H1 (cell line): ENCODE measurements at regions not wholly inside any gene's neighbourhood (a gene's known extent, or its start where the extent isn't known, plus 50 kb on each side); places are given as distances from the start of the nearest gene placed in this dataset.

Experiments
- CTCF ChIA-PET: fragments of 300-600 bp; sonication (Branson Sonifier 250); formaldehyde crosslinking; loops from one replicate; lab custom pipeline; 2021; ENCODE audit not compliant: partially characterized antibody; lab: Charles Lee
- POLR2A ChIA-PET: fragments of 300-600 bp; sonication (Branson Sonifier 250); formaldehyde crosslinking; loops from one replicate; lab custom pipeline; 2021; ENCODE audit warnings: inconsistent platforms; ENCODE audit not compliant: partially characterized antibody; lab: Charles Lee
- DNase-seq, 2 experiments: peaks; one replicate each; pipeline versions ENCODE4 v3.0.0 to v3.0.0-alpha.2; 2010 to 2022; ENCODE audit warnings: low spot score in 2 of 2, low read depth in 1 of 2, mixed read lengths in 1 of 2
- FAIRE-seq: peaks from 2 replicates; lab custom pipeline; 2011; peaks lifted over from hg19 to GRCh38; lab: Jason Lieb, UNC
- H2AFZ ChIP-seq: 2 replicates; pipeline ENCODE4 v1.8.1; 2012; ENCODE audit warnings: low read length, inconsistent platforms
- H2AK5ac ChIP-seq: 2 replicates; pipeline ENCODE4 v1.6.1; 2013; ENCODE audit warnings: low read depth, low read length
- H2BK120ac ChIP-seq: replicated peaks from 2 replicates; pipeline ENCODE3; 2013; ENCODE audit warnings: low read depth, low read length, inconsistent platforms
- H2BK12ac ChIP-seq: 2 replicates; pipeline ENCODE4 v1.6.1; 2013; ENCODE audit warnings: low read depth, low read length
- H2BK15ac ChIP-seq: 2 replicates; pipeline ENCODE4 v1.6.1; 2013; ENCODE audit warnings: low read length
- H2BK20ac ChIP-seq: 2 replicates; pipeline ENCODE4 v1.6.1; 2013; ENCODE audit warnings: low read length
- H2BK5ac ChIP-seq: 2 replicates; pipeline ENCODE4 v1.6.1; 2013; ENCODE audit warnings: low read depth, low read length
- H3K14ac ChIP-seq: 2 replicates; pipeline ENCODE4 v1.6.1; 2013; ENCODE audit warnings: inconsistent platforms; ENCODE audit not compliant: insufficient read length
- H3K18ac ChIP-seq: 2 replicates; pipeline ENCODE4 v1.6.1; 2013; ENCODE audit warnings: low read length; ENCODE audit errors: extremely low read depth
- H3K23ac ChIP-seq: 2 replicates; pipeline ENCODE4 v1.6.1; 2013; ENCODE audit warnings: inconsistent platforms; ENCODE audit not compliant: insufficient read length
- H3K23me2 ChIP-seq: 2 replicates; pipeline ENCODE4 v1.6.1; 2013; ENCODE audit warnings: low read depth, low read length
- H3K27ac ChIP-seq: 2 replicates; pipeline ENCODE4 v1.6.1; 2011; ENCODE audit warnings: low read depth, low read length, inconsistent platforms
- H3K27me3 ChIP-seq, 4 experiments: replicated peaks in 1 of 4; 1 replicate in 1 of 4; 2 replicates in 3 of 4; pipeline versions ENCODE4 v1.6.1 to v1.8.1; 2011 to 2013; ENCODE audit warnings: low read length in 3 of 4, mild to moderate bottlenecking in 3 of 4, inconsistent platforms in 2 of 4, mixed read lengths in 2 of 4, moderate library complexity in 1 of 4; ENCODE audit not compliant: control insufficient read depth in 3 of 4, insufficient read depth in 3 of 4; ENCODE audit errors: extremely low read depth in 1 of 4
- H3K36me3 ChIP-seq, 4 experiments: 2 replicates each; pipeline versions ENCODE4 v1.6.1 to v1.8.1; 2011 to 2013; ENCODE audit warnings: mild to moderate bottlenecking in 4 of 4, low read length in 3 of 4, moderate library complexity in 2 of 4, control low read depth in 1 of 4, inconsistent platforms in 1 of 4; ENCODE audit not compliant: insufficient read depth in 4 of 4, control insufficient read depth in 2 of 4
- H3K4ac ChIP-seq: replicated peaks from 2 replicates; pipeline ENCODE3; 2013; ENCODE audit warnings: low read length, low read depth, mixed read lengths, inconsistent platforms; ENCODE audit not compliant: insufficient read length
- H3K4me1 ChIP-seq, 4 experiments: replicated peaks in 1 of 4; 1 replicate in 1 of 4; 2 replicates in 3 of 4; pipeline versions ENCODE4 v1.6.1 to v1.8.1; 2011 to 2013; ENCODE audit warnings: low read length in 3 of 4, inconsistent platforms in 2 of 4, mixed read lengths in 1 of 4; ENCODE audit not compliant: insufficient read depth in 4 of 4, control insufficient read depth in 3 of 4
- H3K4me2 ChIP-seq, 2 experiments: 2 replicates each; pipeline versions ENCODE4 v1.6.1 to v1.8.1; 2011 to 2013; ENCODE audit warnings: low read depth in 2 of 2, low read length in 2 of 2, control low read depth in 1 of 2, inconsistent platforms in 1 of 2, mild to moderate bottlenecking in 1 of 2; ENCODE audit not compliant: insufficient read depth in 1 of 2
- H3K4me3 ChIP-seq, 4 experiments: fragments of 200-600, 300-600 bp in 1 of 4; sonication (generic), shearing (Covaris generic), sonication (Bioruptor Twin) in 1 of 4; 2 replicates each; pipeline versions ENCODE4 v1.5.1 to v1.8.1; 2011 to 2016; ENCODE audit warnings: low read length in 4 of 4, low read depth in 3 of 4, control low read depth in 2 of 4, inconsistent platforms in 2 of 4, mild to moderate bottlenecking in 2 of 4, mixed read lengths in 1 of 4, moderate library complexity in 1 of 4; ENCODE audit not compliant: insufficient read depth in 2 of 4; ENCODE audit errors: extremely low read depth in 1 of 4
- H3K56ac ChIP-seq: replicated peaks from 2 replicates; pipeline ENCODE3; 2013; ENCODE audit warnings: low read depth, mild to moderate bottlenecking, mixed read lengths, low read length, inconsistent platforms; ENCODE audit not compliant: insufficient read length
- H3K79me1 ChIP-seq: 2 replicates; pipeline ENCODE4 v1.6.1; 2013; ENCODE audit warnings: low read depth, low read length, control low read depth
- H3K79me2 ChIP-seq, 2 experiments: 2 replicates each; pipeline versions ENCODE4 v1.6.1 to v1.8.1; 2012 to 2013; ENCODE audit warnings: low read length in 2 of 2, mild to moderate bottlenecking in 2 of 2, inconsistent platforms in 1 of 2; ENCODE audit not compliant: insufficient read depth in 2 of 2, control insufficient read depth in 1 of 2
- H3K9ac ChIP-seq, 4 experiments: replicated peaks in 1 of 4; 1 replicate in 1 of 4; 2 replicates in 3 of 4; pipeline versions ENCODE4 v1.6.1 to v1.8.1; 2011 to 2013; ENCODE audit warnings: low read depth in 3 of 4, low read length in 3 of 4, control low read depth in 2 of 4, mild to moderate bottlenecking in 2 of 4, moderate library complexity in 2 of 4, inconsistent platforms in 1 of 4; ENCODE audit errors: extremely low read depth in 1 of 4
- H3K9me3 ChIP-seq, 2 experiments: 2 replicates each; pipeline versions ENCODE4 v1.6.1 to v1.8.1; 2012 to 2013; ENCODE audit warnings: mild to moderate bottlenecking in 2 of 2, moderate library complexity in 2 of 2, control low read depth in 1 of 2, inconsistent platforms in 1 of 2, low read depth in 1 of 2, low read length in 1 of 2, mixed read lengths in 1 of 2; ENCODE audit not compliant: insufficient read depth in 2 of 2
- H4K20me1 ChIP-seq, 2 experiments: replicated peaks in 1 of 2; 2 replicates each; pipeline versions ENCODE3 to v1.8.1; 2011 to 2013; ENCODE audit warnings: inconsistent platforms in 2 of 2, low read length in 2 of 2, mild to moderate bottlenecking in 1 of 2; ENCODE audit not compliant: insufficient read depth in 2 of 2, control insufficient read depth in 1 of 2
- H4K5ac ChIP-seq: 2 replicates; pipeline ENCODE4 v1.6.1; 2013; ENCODE audit warnings: low read length, low read depth, mixed read lengths, inconsistent platforms; ENCODE audit not compliant: insufficient read length
- H4K8ac ChIP-seq: 2 replicates; pipeline ENCODE4 v1.8.0; 2013; ENCODE audit warnings: mild to moderate bottlenecking, moderate library complexity, low read length, inconsistent platforms; ENCODE audit not compliant: insufficient read depth; ENCODE audit errors: extremely low read depth
- H4K91ac ChIP-seq: replicated peaks from 2 replicates; pipeline ENCODE3; 2013; ENCODE audit warnings: low read length, mixed read lengths, inconsistent platforms; ENCODE audit not compliant: insufficient read length
- EGR1 ChIP-seq: IDR thresholded peaks from 2 replicates; pipeline ENCODE4 v1.6.1; 2011; ENCODE audit warnings: low read depth, low read length, borderline replicate concordance
- EP300 ChIP-seq, 2 experiments: IDR thresholded peaks; 1 replicate in 1 of 2; 2 replicates in 1 of 2; pipeline ENCODE4 v1.6.1; 2011 to 2012; ENCODE audit warnings: low read depth in 2 of 2, low read length in 2 of 2, mild to moderate bottlenecking in 2 of 2, borderline replicate concordance in 1 of 2, inconsistent platforms in 1 of 2, moderate library complexity in 1 of 2
- GABPA ChIP-seq: IDR thresholded peaks from 2 replicates; pipeline ENCODE4 v1.6.1; 2011; ENCODE audit warnings: mild to moderate bottlenecking, low read length, moderate library complexity, borderline replicate concordance; ENCODE audit not compliant: insufficient read depth
- HDAC2 ChIP-seq, 2 experiments: fragments of 300-600 bp in 1 of 2; sonication (generic) in 1 of 2; IDR thresholded peaks; 2 replicates each; pipeline ENCODE4 v1.6.1; 2011 to 2012; ENCODE audit warnings: low read depth in 2 of 2, low read length in 2 of 2, mild to moderate bottlenecking in 2 of 2, moderate library complexity in 2 of 2, borderline replicate concordance in 1 of 2, inconsistent platforms in 1 of 2
- HDAC6 ChIP-seq: IDR thresholded peaks from one replicate; pipeline ENCODE4 v1.7.1; 2012; ENCODE audit warnings: low read depth, mild to moderate bottlenecking, inconsistent platforms, low read length, moderate library complexity
- KDM1A ChIP-seq: fragments of 200-600, 300-600 bp; sonication (generic); IDR thresholded peaks from 2 replicates; pipeline ENCODE4 v1.7.1; 2016; ENCODE audit warnings: mild to moderate bottlenecking, low read length, borderline replicate concordance
- POLR2A ChIP-seq, 2 experiments: IDR thresholded peaks; 1 replicate in 1 of 2; 2 replicates in 1 of 2; pipeline ENCODE4 v1.6.1; 2011; ENCODE audit warnings: low read depth in 2 of 2, low read length in 2 of 2, mild to moderate bottlenecking in 2 of 2; ENCODE audit errors: control extremely low read depth in 1 of 2
- RAD21 ChIP-seq, 2 experiments: IDR thresholded peaks in 1 of 2; conservative IDR thresholded peaks in 1 of 2; 2 replicates each; pipeline ENCODE4 v1.6.1; 2011; ENCODE audit warnings: low read depth in 2 of 2, low read length in 2 of 2, improper control_type of control experiment in 1 of 2, inconsistent platforms in 1 of 2, mild to moderate bottlenecking in 1 of 2, moderate library complexity in 1 of 2
- SIN3A ChIP-seq, 2 experiments: IDR thresholded peaks in 1 of 2; conservative IDR thresholded peaks in 1 of 2; 2 replicates each; pipeline ENCODE4 v1.6.1; 2011 to 2012; ENCODE audit warnings: low read length in 2 of 2, improper control_type of control experiment in 1 of 2, low read depth in 1 of 2, mild to moderate bottlenecking in 1 of 2
- SIX5 ChIP-seq: IDR thresholded peaks from 2 replicates; pipeline ENCODE4 v1.6.1; 2011; ENCODE audit warnings: mild to moderate bottlenecking, low read depth, low read length
- SP1 ChIP-seq: IDR thresholded peaks from 2 replicates; pipeline ENCODE4 v1.6.1; 2011; ENCODE audit warnings: low read depth, low read length
- SP4 ChIP-seq: IDR thresholded peaks from 2 replicates; pipeline ENCODE4 v1.6.1; 2012; ENCODE audit warnings: low read length, inconsistent platforms
- TAF1 ChIP-seq: IDR thresholded peaks from 2 replicates; pipeline ENCODE4 v1.6.1; 2011; ENCODE audit warnings: mild to moderate bottlenecking, low read depth, low read length
- YY1 ChIP-seq: IDR thresholded peaks from 2 replicates; pipeline ENCODE4 v1.6.1; 2011; ENCODE audit warnings: low read depth, mild to moderate bottlenecking, low read length
- whole genome bisulfite sequencing, 2 experiments: shearing (Covaris generic) in 1 of 2; methylation state at CpG; one replicate each; pipeline versions ENCODE4 v1.1.6 to v1.1.7; 2013 to 2015; ENCODE audit warnings: low lambda C conversion rate in 2 of 2, mixed read lengths in 2 of 2, inconsistent platforms in 1 of 2, low coverage in 1 of 2, missing lambda C conversion rate in 1 of 2; ENCODE audit not compliant: insufficient replicate concordance in 2 of 2, insufficient coverage in 1 of 2, insufficient read length in 1 of 2; ENCODE audit errors: extremely low coverage in 1 of 2, missing lambda C conversion rate in 1 of 2; 5-methylcytosine and 5-hydroxymethylcytosine counted together
- TF ChIP-seq, protein P1 (sequence below): IDR thresholded peaks from 2 replicates; pipeline ENCODE4 v1.6.1; 2012; ENCODE audit warnings: inconsistent platforms

DNA sequence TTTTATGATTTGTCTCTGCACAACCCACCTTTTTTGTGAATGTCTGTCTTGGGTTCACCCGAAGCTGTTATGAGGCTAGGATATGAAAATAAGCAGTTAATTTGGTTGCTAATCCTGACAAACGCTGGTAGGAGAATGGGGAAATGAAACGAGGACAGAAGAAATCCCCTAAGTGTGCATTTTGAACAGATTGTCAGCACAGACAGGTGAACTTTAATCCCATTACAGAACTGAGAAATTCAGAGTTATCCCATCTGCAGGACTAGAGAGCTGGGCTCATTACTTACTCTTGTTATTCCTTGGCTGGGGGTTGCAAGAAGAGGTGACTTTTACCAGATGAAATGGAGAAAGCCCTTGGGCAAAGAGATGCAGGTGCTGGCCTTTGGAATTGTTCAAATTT lies 123.3 kb upstream of the NYAP2 start:
- Histone ChIP-seq H2BK15ac (no peak overlapping the region), H2BK12ac (no peak overlapping the region), H4K8ac (no peak overlapping the region), H4K5ac (no peak overlapping the region), H3K79me2 (no peaks in the 10 kb centered on the region), H3K9ac (no peak overlapping the region), H2BK5ac (no peak overlapping the region), H3K56ac (no peak overlapping the region), H3K27ac (no peak overlapping the region), H3K79me1 (no peaks in the 10 kb centered on the region), H3K23ac (no peak overlapping the region), H4K20me1 (no peaks in the 10 kb centered on the region), H3K4me3 (no peak overlapping the region), H3K4ac (no peak overlapping the region), H2AK5ac (no peak overlapping the region), H3K4me2 (no peak overlapping the region), H3K27me3 (no peaks in the 10 kb centered on the region), H3K4me1 (no peaks in the 10 kb centered on the region), H2BK20ac (no peak overlapping the region), H3K23me2 (no peaks in the 10 kb centered on the region), H4K91ac (no peak overlapping the region), H3K36me3 (no peaks in the 10 kb centered on the region), H2AFZ (no peak overlapping the region), H3K18ac (no peak overlapping the region), H3K14ac (no peak overlapping the region), H3K9me3 (no peaks in the 10 kb centered on the region), H2BK120ac (no peak overlapping the region)
- DNase-seq, result no peak
- FAIRE-seq, result no peak
- WGBS, 2 experiments, result 86% methylated on average over 3 of the region's 3 CpGs; no CpG with 5 or more reads in 1 of the 2 experiments
- POLR2A ChIA-PET, result no interaction called here
- CTCF ChIA-PET, result no interaction called here
- no peak for TF ChIP-seq GABPA
- TF ChIP-seq HDAC6, result no peak
- no peak for TF ChIP-seq HDAC2 (IDR thresholded peaks at IDR 0.05; ENCODE audit: borderline replicate concordance in 1 of 2, low read depth in 2 of 2, low read length in 2 of 2)
- no peak for TF ChIP-seq EP300 (IDR thresholded peaks at IDR 0.05; ENCODE audit: borderline replicate concordance in 1 of 2, low read depth in 2 of 2, low read length in 2 of 2)
- no peak for TF ChIP-seq KDM1A
- no peak for TF ChIP-seq POLR2A (IDR thresholded peaks at IDR 0.05; ENCODE audit: control extremely low read depth in 1 of 2, low read depth in 2 of 2, low read length in 2 of 2)
- TF ChIP-seq, protein P1, sequence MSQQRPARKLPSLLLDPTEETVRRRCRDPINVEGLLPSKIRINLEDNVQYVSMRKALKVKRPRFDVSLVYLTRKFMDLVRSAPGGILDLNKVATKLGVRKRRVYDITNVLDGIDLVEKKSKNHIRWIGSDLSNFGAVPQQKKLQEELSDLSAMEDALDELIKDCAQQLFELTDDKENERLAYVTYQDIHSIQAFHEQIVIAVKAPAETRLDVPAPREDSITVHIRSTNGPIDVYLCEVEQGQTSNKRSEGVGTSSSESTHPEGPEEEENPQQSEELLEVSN, result no peak
- no peak for TF ChIP-seq EGR1
- no peak for TF ChIP-seq YY1
- no peak for TF ChIP-seq SIX5
- no peak for TF ChIP-seq RAD21 (IDR thresholded peaks at IDR 0.05 in 1 of 2, conservative IDR thresholded peaks at IDR 0.05 in 1 of 2; ENCODE audit: low read depth in 2 of 2, low read length in 2 of 2)
- no peak for TF ChIP-seq SIN3A (conservative IDR thresholded peaks at IDR 0.05 in 1 of 2, IDR thresholded peaks at IDR 0.05 in 1 of 2; ENCODE audit: low read depth in 1 of 2, low read length in 2 of 2)
- no peak for TF ChIP-seq SP4
- no peak for TF ChIP-seq SP1
- TF ChIP-seq TAF1, result no peak
